ENCODE measurements at regions not wholly inside any gene's neighbourhood (a gene's known extent, or its start where the extent isn't known, plus 50 kb on each side); places are given as distances from the start of the nearest gene placed in this dataset.

DNA sequence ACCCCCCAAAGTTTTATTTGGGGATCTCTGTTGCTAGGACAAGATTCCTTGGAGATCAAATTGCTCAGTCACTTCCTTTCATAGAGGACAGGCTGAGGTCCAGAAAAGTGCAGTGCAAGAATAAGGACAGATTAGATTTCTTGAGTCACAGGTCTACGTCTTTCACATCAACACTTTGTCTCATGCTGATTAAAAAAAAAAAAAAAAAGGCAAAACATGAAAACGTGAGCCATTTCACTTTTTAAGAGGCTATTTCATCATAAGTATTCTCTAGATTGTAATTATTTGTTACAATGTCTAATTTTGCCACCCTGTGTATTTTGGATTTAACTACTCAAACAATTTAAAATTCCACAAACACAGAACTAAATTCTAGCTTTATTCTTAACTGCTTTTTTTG lies 647.0 kb downstream of the TRAM1L1 start:
- DNase-seq (ENCODE audit: low spot score): no peak

- DNase-seq (ENCODE audit: low spot score): no peak
These were observed 657.7 kb downstream of the TRAM1L1 start for GRCh38 chr4:116427666-116428065.

- DNase-seq (ENCODE audit: low spot score): no peak
These were observed 672.2 kb downstream of the TRAM1L1 start for GRCh38 chr4:116413222-116413621.

- DNase-seq (ENCODE audit: low spot score): no peak
These were observed 684.1 kb downstream of the TRAM1L1 start for GRCh38 chr4:116401293-116401692.

GRCh38 chr4:116400480-116400879 lies 684.9 kb downstream of the TRAM1L1 start:
- DNase-seq (ENCODE audit: low spot score): no peak

DNA sequence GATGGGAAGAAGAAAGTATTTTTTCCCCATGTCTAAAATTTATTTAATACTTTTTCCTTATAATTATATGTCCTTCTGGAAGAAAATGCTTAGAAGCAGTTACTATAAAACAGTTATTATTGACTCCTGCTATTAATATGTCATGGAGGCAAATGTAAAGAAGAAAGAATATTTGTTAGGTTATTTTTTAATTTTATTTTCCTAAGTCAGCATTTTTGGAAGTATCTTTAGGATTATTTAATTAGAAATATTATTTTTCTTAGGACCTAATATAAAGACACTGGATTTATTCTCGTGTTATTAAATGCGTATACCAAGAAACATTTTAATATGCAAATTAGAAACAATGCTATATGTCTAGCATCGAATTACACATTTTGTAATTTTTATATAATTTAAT lies 687.7 kb downstream of the TRAM1L1 start:
- no peak for DNase-seq (ENCODE audit: low spot score)

GRCh38 chr4:116397291-116397690 lies 688.1 kb downstream of the TRAM1L1 start:
- no peak for DNase-seq (ENCODE audit: low spot score)

- DNase-seq (ENCODE audit: low spot score): no peak
These were observed 690.0 kb downstream of the TRAM1L1 start for GRCh38 chr4:116395408-116395807.

DNA sequence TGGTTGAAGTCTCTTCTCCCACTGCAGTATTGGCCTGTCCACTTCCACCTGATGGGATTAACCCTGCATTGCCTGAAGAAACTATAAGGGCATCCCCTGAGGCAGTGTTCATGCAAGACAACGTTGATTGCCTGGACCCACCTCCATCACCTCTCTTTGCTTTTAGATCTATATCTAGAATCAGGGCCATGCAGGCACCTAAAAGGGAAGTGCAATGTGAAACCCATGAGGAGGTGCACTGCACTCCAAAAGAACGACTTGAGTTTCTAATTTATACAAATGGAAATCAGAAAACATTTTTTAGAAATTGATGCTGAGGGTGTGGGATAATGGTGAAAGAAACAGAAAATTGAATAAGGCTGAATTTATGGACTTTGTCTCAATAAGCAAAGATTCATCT lies 694.4 kb downstream of the TRAM1L1 start:
- DNase-seq (ENCODE audit: low spot score): no peak

GRCh38 chr4:116389139-116389538 lies 696.2 kb downstream of the TRAM1L1 start:
- no peak for DNase-seq (ENCODE audit: low spot score)

DNA sequence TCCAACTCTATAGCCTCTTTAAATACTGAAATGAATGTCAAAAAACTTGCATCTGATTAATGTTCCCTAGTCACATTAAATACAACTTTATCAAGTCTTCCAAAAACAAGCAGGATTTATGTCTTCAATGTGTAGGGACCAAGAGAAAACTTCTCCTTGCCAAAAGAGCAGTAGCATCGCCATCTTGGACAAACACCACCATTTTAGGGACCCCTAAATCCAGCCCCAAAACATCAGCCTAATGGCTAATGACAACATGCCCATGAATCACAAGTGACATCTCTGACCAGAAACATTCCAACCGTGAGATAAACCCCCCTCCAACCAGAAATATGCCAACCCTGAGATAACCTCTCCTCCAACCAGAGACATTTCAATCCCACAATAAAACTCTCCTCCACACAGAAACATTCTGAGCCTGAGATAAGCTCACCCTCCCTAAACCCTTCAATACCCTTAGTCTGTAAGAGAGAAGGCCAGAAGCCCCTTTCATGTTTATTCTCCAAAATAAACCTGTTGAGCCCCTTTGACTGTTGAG lies 697.4 kb downstream of the TRAM1L1 start:
- DNase-seq (ENCODE audit: low spot score): no peak

- DNase-seq (ENCODE audit: low spot score): no peak
These were observed 698.5 kb downstream of the TRAM1L1 start for GRCh38 chr4:116386856-116387255.

GRCh38 chr4:116385583-116385982 lies 699.8 kb downstream of the TRAM1L1 start:
- DNase-seq (ENCODE audit: low spot score): no peak

- DNase-seq (ENCODE audit: low spot score): no peak
These were observed 710.6 kb downstream of the TRAM1L1 start for GRCh38 chr4:116374815-116375214.

DNA sequence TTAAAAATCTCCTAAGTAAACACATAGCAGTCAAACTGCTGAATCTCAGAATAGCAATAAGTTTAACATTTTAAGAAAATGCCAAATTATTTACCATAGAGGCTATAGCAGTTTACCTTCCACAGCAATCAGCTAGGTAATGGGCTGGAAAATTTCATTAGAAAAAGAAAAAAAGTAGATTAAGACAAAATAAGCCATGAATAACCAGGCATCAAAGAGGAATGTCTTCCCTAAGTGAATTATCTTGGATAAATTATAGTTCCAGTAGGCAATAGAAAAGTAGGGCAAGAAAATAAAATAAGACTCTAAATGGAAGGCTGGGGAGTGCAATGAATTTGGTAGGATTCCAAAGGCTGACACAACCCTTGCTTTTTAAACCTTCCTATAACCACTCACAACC lies 722.8 kb downstream of the TRAM1L1 start:
- DNase-seq (ENCODE audit: low spot score): no peak

DNA sequence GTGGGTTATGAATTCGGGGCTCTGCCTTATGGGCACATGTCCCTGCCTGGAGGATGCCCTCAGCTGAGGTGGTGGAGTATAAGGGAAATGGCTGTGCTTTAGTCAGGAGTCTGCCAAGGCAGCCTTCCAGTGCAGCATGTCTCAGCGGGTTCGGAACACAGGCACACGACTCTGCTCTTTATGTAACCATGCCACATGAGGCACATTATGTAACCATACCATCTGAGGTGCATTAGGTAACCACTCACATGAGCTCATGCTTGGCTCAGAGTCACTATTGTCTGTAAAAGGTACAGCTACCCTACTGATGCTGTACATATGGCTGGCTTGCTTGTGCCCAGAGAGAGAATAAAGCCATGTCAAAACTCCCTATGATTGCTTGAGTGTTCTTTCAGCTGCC lies 723.6 kb downstream of the TRAM1L1 start:
- DNase-seq (ENCODE audit: low spot score): no peak

GRCh38 chr4:116358633-116359222 lies 726.6 kb downstream of the TRAM1L1 start:
- peak; percentile 73 for DNase-seq (ENCODE audit: low spot score)

- DNase-seq (ENCODE audit: low spot score): no peak
These were observed 727.6 kb downstream of the TRAM1L1 start for GRCh38 chr4:116357758-116358157.

- DNase-seq (ENCODE audit: low spot score): no peak
These were observed 738.6 kb downstream of the TRAM1L1 start for GRCh38 chr4:116346750-116347149.

DNA sequence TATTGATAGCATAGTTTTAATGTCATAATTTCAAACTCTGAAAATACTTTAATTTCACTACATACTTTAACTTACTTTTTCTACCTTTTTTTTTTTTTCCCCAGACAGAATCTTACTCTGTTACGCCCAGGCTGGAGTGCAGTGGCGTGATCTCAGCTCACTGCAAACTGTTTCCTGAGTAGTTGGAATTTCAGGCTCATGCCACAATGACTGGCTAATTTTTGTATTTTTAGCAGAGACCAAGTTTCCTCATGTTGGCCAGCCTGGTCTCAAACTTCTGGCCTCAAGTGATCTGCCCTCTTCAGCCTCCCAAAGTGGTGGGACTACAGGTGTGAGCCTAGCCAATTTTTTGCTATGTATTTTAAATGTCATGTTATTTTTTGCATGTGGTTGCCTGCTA lies 741.6 kb downstream of the TRAM1L1 start:
- DNase-seq (ENCODE audit: low spot score): no peak

DNA sequence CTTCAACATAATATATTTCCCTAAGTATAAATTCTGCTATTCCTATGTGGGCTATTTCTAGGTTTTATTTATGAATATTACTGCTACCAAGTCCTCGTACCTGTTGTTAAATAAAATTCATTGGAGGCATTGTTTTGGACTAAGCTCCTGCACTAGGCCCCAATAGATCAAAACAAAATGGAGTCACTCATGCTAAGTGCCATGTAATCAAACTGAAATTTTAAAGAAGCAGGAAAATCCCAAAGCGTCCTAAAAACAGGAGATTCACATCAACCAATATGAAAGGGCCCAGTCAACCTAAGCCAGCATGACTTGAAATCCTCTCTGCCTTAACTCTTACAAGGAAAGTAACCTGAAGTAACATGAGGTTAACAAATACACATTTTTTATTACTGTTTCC lies 743.2 kb downstream of the TRAM1L1 start:
- no peak for DNase-seq (ENCODE audit: low spot score)

GRCh38 chr4:116332508-116332907 lies 752.9 kb downstream of the TRAM1L1 start:
- no peak for DNase-seq (ENCODE audit: low spot score)

DNA sequence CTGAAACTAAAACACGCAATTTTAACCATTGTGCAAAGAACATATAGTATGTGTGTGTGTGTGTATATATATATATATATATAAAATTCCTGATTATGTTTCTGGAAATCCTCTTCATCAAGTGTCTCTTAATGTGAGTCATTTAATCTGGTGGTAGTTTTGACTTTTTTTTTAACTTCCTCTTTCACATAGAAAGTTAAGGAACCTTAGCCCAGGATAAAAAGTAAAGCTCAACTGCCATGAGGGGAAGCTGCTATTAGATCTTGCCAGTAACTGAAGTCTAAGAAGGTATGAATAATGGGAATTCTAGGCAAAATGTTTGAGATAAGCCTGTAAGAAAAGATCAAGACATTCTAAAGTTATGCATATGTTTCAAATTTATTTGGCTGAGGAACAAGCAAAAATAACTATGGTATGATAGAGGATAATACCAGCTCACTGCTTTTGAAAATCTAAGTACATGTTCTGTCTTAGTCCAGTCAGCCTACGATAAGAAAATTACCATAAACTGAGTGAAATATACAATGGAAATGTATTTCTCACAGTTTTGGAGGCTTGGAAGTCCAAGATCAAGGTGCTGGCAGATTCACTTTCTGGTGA lies 757.0 kb downstream of the TRAM1L1 start:
- no peak for DNase-seq (ENCODE audit: low spot score)

DNA sequence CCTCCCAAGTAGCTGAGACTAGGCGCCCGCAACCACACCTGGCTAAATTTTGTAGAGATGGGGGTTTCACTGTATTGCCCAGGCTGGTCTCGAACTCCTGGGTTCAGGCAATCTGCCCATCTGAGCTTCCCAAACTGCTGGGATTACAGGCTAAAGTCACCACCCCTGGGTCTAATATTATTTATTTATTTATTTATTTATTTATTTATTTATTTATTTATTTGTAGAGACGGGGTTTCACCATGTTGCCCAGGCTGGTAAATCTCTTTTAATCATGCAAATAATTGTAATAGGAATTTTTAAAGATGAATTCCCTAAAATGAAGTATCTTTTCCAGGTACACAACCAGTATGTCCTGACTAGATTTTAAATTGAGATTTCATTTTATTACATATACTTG lies 761.8 kb downstream of the TRAM1L1 start:
- DNase-seq (ENCODE audit: low spot score): no peak
